BE2C (cell line): ENCODE measurements at regions not wholly inside any gene's neighbourhood (a gene's known extent, or its start where the extent isn't known, plus 50 kb on each side); places are given as distances from the start of the nearest gene placed in this dataset.

Experiments
- DNase-seq: peaks from one replicate; pipeline ENCODE4 v3.0.0-alpha.2; 2020
- H3K27me3 ChIP-seq: fragments of 250-450 bp; sonication (Bioruptor Pico); 2 replicates; pipeline ENCODE4 v1.5.1; 2020; ENCODE audit warnings: mild to moderate bottlenecking
- H3K36me3 ChIP-seq: fragments of 250-450 bp; sonication (Bioruptor Pico); 2 replicates; pipeline ENCODE4 v1.5.1; 2020; ENCODE audit warnings: mild to moderate bottlenecking
- H3K4me1 ChIP-seq: fragments of 250-450 bp; sonication (Bioruptor Pico); 2 replicates; pipeline ENCODE4 v1.5.1; 2020
- H3K4me3 ChIP-seq: 2 replicates; pipeline ENCODE4 v1.5.1; 2011; ENCODE audit warnings: low read depth, low read length
- H3K9me3 ChIP-seq: fragments of 250-450 bp; sonication (Bioruptor Pico); 2 replicates; pipeline ENCODE4 v1.5.1; 2020
- CTCF ChIP-seq: IDR thresholded peaks from 2 replicates; pipeline ENCODE4 v1.5.1; 2012; ENCODE audit warnings: mild to moderate bottlenecking, low read depth, low read length

GRCh38 chr2:48015421-48015820 lies 109.1 kb upstream of the FBXO11 start:
- Histone ChIP-seq H3K9me3 (no peaks in the 10 kb centered on the region), H3K4me1 (no peaks in the 10 kb centered on the region), H3K27me3 (no peaks in the 10 kb centered on the region), H3K4me3 (no peak overlapping the region), H3K36me3 (no peaks in the 10 kb centered on the region)
- no peak for TF ChIP-seq CTCF
- DNase-seq: no peak

GRCh38 chr2:48016225-48017019 lies 110.1 kb upstream of the FBXO11 start:
- peak; percentile 3 for DNase-seq
- H3K27me3 ChIP-seq: no peaks in the 10 kb centered on the region

GRCh38 chr2:48017136-48017535 lies 110.8 kb upstream of the FBXO11 start:
- H3K27me3 ChIP-seq: no peaks in the 10 kb centered on the region
- no peak overlapping the region for H3K4me3 ChIP-seq

More at GRCh38 chr2:48016225-48017019, 110.1 kb upstream of the FBXO11 start:
- Histone ChIP-seq H3K4me3 (no peak overlapping the region), H3K4me1 (no peaks in the 10 kb centered on the region), H3K36me3 (no peaks in the 10 kb centered on the region), H3K9me3 (no peaks in the 10 kb centered on the region)
- TF ChIP-seq CTCF: peak; percentile 25; the same call in 1 of the 2 replicates

GRCh38 chr2:48018480-48018879 lies 112.2 kb upstream of the FBXO11 start:
- H3K27me3 ChIP-seq: no peaks in the 10 kb centered on the region
- H3K4me3 ChIP-seq: no peak overlapping the region
- H3K9me3 ChIP-seq: no peaks in the 10 kb centered on the region
- H3K36me3 ChIP-seq: no peaks in the 10 kb centered on the region
- DNase-seq: no peak
- no peaks in the 10 kb centered on the region for H3K4me1 ChIP-seq
- no peak for TF ChIP-seq CTCF

More at GRCh38 chr2:48017136-48017535, 110.8 kb upstream of the FBXO11 start:
- Histone ChIP-seq H3K36me3 (no peaks in the 10 kb centered on the region), H3K9me3 (no peaks in the 10 kb centered on the region), H3K4me1 (no peaks in the 10 kb centered on the region)
- no peak for TF ChIP-seq CTCF
- no peak for DNase-seq

- no peak for TF ChIP-seq CTCF
- no peaks in the 10 kb centered on the region for H3K4me1 ChIP-seq
- H3K27me3 ChIP-seq: no peaks in the 10 kb centered on the region
- no peaks in the 10 kb centered on the region for H3K36me3 ChIP-seq
- no peak for DNase-seq
- H3K9me3 ChIP-seq: no peaks in the 10 kb centered on the region
- no peak overlapping the region for H3K4me3 ChIP-seq
These were observed 120.6 kb upstream of the FBXO11 start for GRCh38 chr2:48026865-48027264.

GRCh38 chr2:48032765-48033164 lies 126.5 kb upstream of the FBXO11 start:
- no peaks in the 10 kb centered on the region for H3K9me3 ChIP-seq
- no peaks in the 10 kb centered on the region for H3K27me3 ChIP-seq
- DNase-seq: no peak
- H3K4me1 ChIP-seq: no peaks in the 10 kb centered on the region
- H3K4me3 ChIP-seq: no peak overlapping the region
- TF ChIP-seq CTCF: no peak
- no peaks in the 10 kb centered on the region for H3K36me3 ChIP-seq
